IPS-20b (cell line): ENCODE measurements at regions not wholly inside any gene's neighbourhood (a gene's known extent, or its start where the extent isn't known, plus 50 kb on each side); places are given as distances from the start of the nearest gene placed in this dataset.

Experiments
- H3K27ac ChIP-seq: one replicate; pipeline ENCODE4 v1.5.1; 2013; ENCODE audit warnings: low read length
- H3K27me3 ChIP-seq: 2 replicates; pipeline ENCODE4 v1.6.1; 2013; ENCODE audit warnings: mild to moderate bottlenecking, low read length, inconsistent platforms; ENCODE audit not compliant: insufficient read depth
- H3K36me3 ChIP-seq: 2 replicates; pipeline ENCODE4 v1.6.1; 2013; ENCODE audit warnings: low read depth, mild to moderate bottlenecking, inconsistent platforms, low read length, moderate library complexity; ENCODE audit not compliant: insufficient read depth
- H3K4me1 ChIP-seq: 2 replicates; pipeline ENCODE4 v1.6.1; 2013; ENCODE audit warnings: mild to moderate bottlenecking, control low read depth, inconsistent platforms, low read length, moderate library complexity; ENCODE audit not compliant: insufficient read depth
- H3K4me3 ChIP-seq: 2 replicates; pipeline ENCODE4 v1.5.1; 2013; ENCODE audit warnings: mild to moderate bottlenecking, low read length, inconsistent platforms
- H3K9ac ChIP-seq: 2 replicates; pipeline ENCODE4 v1.6.1; 2013; ENCODE audit warnings: low read depth, mild to moderate bottlenecking, inconsistent platforms, low read length, moderate library complexity
- H3K9me3 ChIP-seq: 2 replicates; pipeline ENCODE4 v1.6.1; 2013; ENCODE audit warnings: mild to moderate bottlenecking, low read depth, low read length, inconsistent platforms; ENCODE audit not compliant: insufficient read depth

GRCh38 chr6:155959898-155960495 lies 504.4 kb upstream of the NOX3 start:
- no peak overlapping the region for H3K27ac ChIP-seq
- H3K9me3 ChIP-seq, result no peaks in the 10 kb centered on the region
- H3K9ac ChIP-seq, result no peak overlapping the region
- H3K4me1 ChIP-seq, result peaks cover 23% of the 10 kb centered on the region; the same call in 1 of the 2 replicates
- H3K27me3 ChIP-seq, result no peaks in the 10 kb centered on the region
- H3K36me3 ChIP-seq, result no peaks in the 10 kb centered on the region
- H3K4me3 ChIP-seq, result no peak overlapping the region

DNA sequence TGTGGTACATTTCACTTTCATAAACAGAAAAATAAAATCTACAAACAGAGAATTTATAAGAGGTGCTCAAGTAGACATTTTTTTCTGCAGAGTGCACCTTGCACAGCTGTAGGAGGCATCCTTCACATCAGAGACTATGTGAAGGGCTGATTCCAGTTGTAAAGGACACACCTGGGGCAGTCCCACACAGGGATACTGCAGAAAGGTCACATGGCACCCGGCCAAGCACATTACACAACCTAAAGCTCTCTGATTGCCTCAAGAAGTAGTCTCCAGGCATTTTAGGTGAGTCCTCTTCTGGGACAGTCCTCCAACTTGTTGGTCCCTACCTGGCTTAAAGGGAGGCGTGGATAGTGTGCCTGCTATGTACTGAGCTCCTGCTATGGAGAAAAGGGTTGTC lies 502.9 kb upstream of the NOX3 start:
- H3K4me3 ChIP-seq, result no peak overlapping the region
- H3K4me1 ChIP-seq, result peaks cover 31% of the 10 kb centered on the region; the same call in 1 of the 2 replicates
- H3K36me3 ChIP-seq, result no peaks in the 10 kb centered on the region
- no peaks in the 10 kb centered on the region for H3K9me3 ChIP-seq
- H3K9ac ChIP-seq, result no peak overlapping the region
- H3K27me3 ChIP-seq, result no peaks in the 10 kb centered on the region
- no peak overlapping the region for H3K27ac ChIP-seq

DNA sequence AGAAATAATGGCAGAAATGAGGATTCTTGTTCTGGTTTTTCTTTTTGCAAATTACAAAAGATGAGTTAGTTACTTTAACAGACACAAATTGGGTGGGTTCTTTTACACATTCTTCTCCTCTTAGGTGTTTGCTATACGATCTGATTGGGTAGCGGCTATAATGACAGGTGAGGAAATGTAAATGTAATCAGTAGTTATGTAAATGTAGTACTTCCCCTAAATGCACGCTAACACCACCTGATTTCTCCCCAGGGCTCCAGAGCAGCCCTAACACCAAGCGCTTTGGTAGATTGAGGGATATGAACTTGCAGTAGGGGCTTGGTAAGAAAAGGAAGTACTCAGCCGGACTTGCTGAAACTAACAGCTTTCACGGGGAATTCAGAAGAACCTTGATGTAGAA lies 499.4 kb upstream of the NOX3 start:
- Histone ChIP-seq H3K4me1 (peaks cover 31% of the 10 kb centered on the region; the same call in 1 of the 2 replicates), H3K9ac (peak overlapping the region; percentile 59; the same call in 1 of the 2 replicates), H3K27me3 (no peaks in the 10 kb centered on the region), H3K36me3 (no peaks in the 10 kb centered on the region), H3K27ac (peak overlapping the region; percentile 50), H3K4me3 (0 out of 2 replicates have a peak overlapping the region, but pooled peaks have one; percentile 14), H3K9me3 (no peaks in the 10 kb centered on the region)

- Histone ChIP-seq H3K36me3 (no peaks in the 10 kb centered on the region), H3K4me1 (peaks cover 31% of the 10 kb centered on the region; the same call in 1 of the 2 replicates), H3K27ac (no peak overlapping the region), H3K27me3 (no peaks in the 10 kb centered on the region), H3K9me3 (no peaks in the 10 kb centered on the region), H3K4me3 (no peak overlapping the region), H3K9ac (peak overlapping the region; percentile 51; the same call in 1 of the 2 replicates)
Measured at GRCh38 chr6:155954149-155954548, 498.5 kb upstream of the NOX3 start.

DNA sequence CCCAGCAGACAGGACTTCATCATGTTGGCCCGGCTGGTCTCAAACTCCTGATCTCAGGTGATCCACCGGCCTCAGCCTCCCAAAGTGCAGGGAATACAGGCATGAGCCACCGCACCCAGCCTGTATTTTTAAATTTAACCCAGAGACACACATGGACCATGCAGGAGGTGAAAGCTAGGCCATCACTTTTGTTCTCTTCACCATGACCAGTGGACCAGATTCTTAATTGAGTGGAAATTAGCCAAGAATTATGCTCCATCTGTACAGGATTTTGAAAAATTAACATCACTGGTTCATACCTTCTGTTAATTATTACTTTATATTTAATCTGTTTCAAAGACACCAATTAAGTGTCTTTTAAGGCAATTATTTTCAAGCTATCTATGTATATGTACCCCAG lies 493.6 kb upstream of the NOX3 start:
- Histone ChIP-seq H3K4me3 (no peak overlapping the region), H3K36me3 (no peaks in the 10 kb centered on the region), H3K9me3 (no peaks in the 10 kb centered on the region), H3K9ac (no peak overlapping the region), H3K27me3 (no peaks in the 10 kb centered on the region), H3K27ac (no peak overlapping the region), H3K4me1 (peaks cover 1% of the 10 kb centered on the region; the same call in 1 of the 2 replicates)

GRCh38 chr6:155946860-155947259 lies 491.2 kb upstream of the NOX3 start:
- H3K4me3 ChIP-seq, result no peak overlapping the region
- no peaks in the 10 kb centered on the region for H3K27me3 ChIP-seq
- no peaks in the 10 kb centered on the region for H3K36me3 ChIP-seq
- H3K27ac ChIP-seq, result no peak overlapping the region
- no peak overlapping the region for H3K9ac ChIP-seq
- no peaks in the 10 kb centered on the region for H3K4me1 ChIP-seq
- no peaks in the 10 kb centered on the region for H3K9me3 ChIP-seq

GRCh38 chr6:155943635-155944034 lies 488.0 kb upstream of the NOX3 start:
- H3K27ac ChIP-seq, result no peak overlapping the region
- H3K4me3 ChIP-seq, result no peak overlapping the region
- H3K36me3 ChIP-seq, result no peaks in the 10 kb centered on the region
- no peaks in the 10 kb centered on the region for H3K9me3 ChIP-seq
- H3K9ac ChIP-seq, result no peak overlapping the region
- no peaks in the 10 kb centered on the region for H3K27me3 ChIP-seq
- H3K4me1 ChIP-seq, result no peaks in the 10 kb centered on the region

DNA sequence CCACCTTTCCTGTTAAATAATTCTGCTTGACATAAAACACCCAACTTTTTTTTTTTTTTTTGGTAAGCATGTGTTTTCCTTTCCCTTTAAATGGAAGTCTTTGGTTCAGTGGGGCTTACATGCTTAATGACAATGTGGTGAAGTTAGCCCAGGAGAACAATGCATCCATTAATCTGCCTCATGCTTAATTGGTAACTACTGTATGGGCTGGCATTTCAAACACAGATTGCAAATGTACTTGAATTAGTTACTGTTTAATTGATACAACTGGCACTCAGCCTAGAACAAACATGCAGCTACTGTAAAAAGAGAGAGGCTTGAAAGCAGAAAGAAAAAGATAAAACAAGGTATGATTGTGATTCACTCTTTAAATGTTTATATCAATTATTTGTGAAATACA lies 483.6 kb upstream of the NOX3 start:
- no peaks in the 10 kb centered on the region for H3K36me3 ChIP-seq
- H3K9me3 ChIP-seq, result no peaks in the 10 kb centered on the region
- H3K9ac ChIP-seq, result no peak overlapping the region
- no peak overlapping the region for H3K4me3 ChIP-seq
- no peaks in the 10 kb centered on the region; the same call in 1 of the 2 replicates for H3K4me1 ChIP-seq
- H3K27me3 ChIP-seq, result no peaks in the 10 kb centered on the region
- H3K27ac ChIP-seq, result no peak overlapping the region

DNA sequence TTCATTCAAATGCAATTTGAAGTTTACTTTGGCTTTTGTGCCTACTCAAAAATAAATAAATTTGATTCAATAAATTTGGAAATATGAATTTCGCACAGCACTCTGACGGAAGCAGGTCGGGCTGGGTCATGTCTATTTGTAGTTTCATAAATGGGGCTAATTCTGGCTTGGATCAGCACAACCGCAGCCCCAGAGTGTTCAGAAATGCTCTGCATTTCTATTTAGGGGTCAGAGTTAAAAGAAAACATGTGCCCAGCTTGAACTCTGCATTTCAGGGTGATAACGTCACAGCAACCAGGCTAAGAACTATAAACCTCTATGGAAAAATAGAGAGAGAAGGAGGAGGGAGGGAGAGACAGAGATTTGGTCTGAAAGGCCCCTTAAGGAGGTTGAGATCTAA lies 480.9 kb upstream of the NOX3 start:
- H3K9me3 ChIP-seq, result no peaks in the 10 kb centered on the region
- no peak overlapping the region for H3K9ac ChIP-seq
- no peaks in the 10 kb centered on the region; the same call in 1 of the 2 replicates for H3K4me1 ChIP-seq
- H3K36me3 ChIP-seq, result no peaks in the 10 kb centered on the region
- H3K27me3 ChIP-seq, result no peaks in the 10 kb centered on the region
- H3K27ac ChIP-seq, result no peak overlapping the region
- no peak overlapping the region for H3K4me3 ChIP-seq

- Histone ChIP-seq H3K27me3 (no peaks in the 10 kb centered on the region), H3K4me3 (no peak overlapping the region), H3K4me1 (no peaks in the 10 kb centered on the region; the same call in 1 of the 2 replicates), H3K27ac (no peak overlapping the region), H3K36me3 (no peaks in the 10 kb centered on the region), H3K9ac (no peak overlapping the region), H3K9me3 (no peaks in the 10 kb centered on the region)
Measured at GRCh38 chr6:155936127-155936526, 480.5 kb upstream of the NOX3 start.

- no peaks in the 10 kb centered on the region for H3K36me3 ChIP-seq
- H3K4me3 ChIP-seq, result no peak overlapping the region
- no peaks in the 10 kb centered on the region for H3K4me1 ChIP-seq
- no peaks in the 10 kb centered on the region for H3K27me3 ChIP-seq
- no peaks in the 10 kb centered on the region for H3K9me3 ChIP-seq
- H3K27ac ChIP-seq, result no peak overlapping the region
- H3K9ac ChIP-seq, result no peak overlapping the region
Measured at GRCh38 chr6:155916846-155917624, 461.4 kb upstream of the NOX3 start.

DNA sequence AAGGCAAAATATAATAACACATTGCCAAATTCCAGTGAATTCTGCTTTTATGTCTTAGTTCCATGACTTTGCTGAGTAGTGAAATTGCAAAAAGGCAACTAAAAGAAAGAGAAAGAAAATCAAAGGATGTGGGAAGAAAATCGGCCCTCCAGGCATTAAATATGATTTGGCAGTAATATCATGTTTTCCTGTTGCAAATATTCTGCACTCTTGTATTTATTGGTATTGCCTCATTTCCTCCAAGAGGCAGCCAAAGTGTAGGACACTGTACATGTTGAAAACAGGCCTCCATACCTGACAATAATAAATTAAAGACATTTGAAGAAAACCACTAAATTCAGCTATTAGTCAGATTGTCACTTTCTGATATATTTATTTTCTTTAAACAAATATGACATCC lies 460.0 kb upstream of the NOX3 start:
- Histone ChIP-seq H3K4me3 (no peak overlapping the region), H3K4me1 (no peaks in the 10 kb centered on the region), H3K9ac (no peak overlapping the region), H3K36me3 (no peaks in the 10 kb centered on the region), H3K9me3 (no peaks in the 10 kb centered on the region), H3K27me3 (no peaks in the 10 kb centered on the region), H3K27ac (no peak overlapping the region)
